GM23338 (cell line): ENCODE measurements at regions not wholly inside any gene's neighbourhood (a gene's known extent, or its start where the extent isn't known, plus 50 kb on each side); places are given as distances from the start of the nearest gene placed in this dataset.

Experiments used
- ATAC-seq: fragments of 200-7000 bp; cut with Tn5 transposase; 3 replicates; pipeline ENCODE4 v1.9.1; 2020
- DNase-seq: peaks from one replicate; pipeline ENCODE4 v3.0.0-alpha.2; 2015; ENCODE audit warnings: low spot score
- H2AFZ ChIP-seq: fragments of 200-600 bp; sonication (generic); 2 replicates; pipeline ENCODE4 v1.8.0; 2016; ENCODE audit warnings: antibody characterized with exemption, mild to moderate bottlenecking, moderate library complexity
- H3F3A ChIP-seq: fragments of 200-600 bp; sonication (generic); replicated peaks from 2 replicates; pipeline ENCODE4 v1.8.0; 2017; ENCODE audit warnings: antibody characterized with exemption, mixed run types, low read depth
- H3K27ac ChIP-seq: fragments of 200-600 bp; sonication (generic); 2 replicates; pipeline ENCODE4 v1.6.1; 2016; ENCODE audit warnings: low read depth
- H3K27me3 ChIP-seq: fragments of 200-600 bp; sonication (generic); 2 replicates; pipeline ENCODE4 v1.8.0; 2016; ENCODE audit warnings: mild to moderate bottlenecking, mixed run types, moderate library complexity; ENCODE audit not compliant: insufficient read depth
- H3K36me3 ChIP-seq: fragments of 200-600 bp; sonication (generic); 2 replicates; pipeline ENCODE4 v1.8.0; 2016; ENCODE audit warnings: mild to moderate bottlenecking; ENCODE audit not compliant: insufficient read depth
- H3K4me1 ChIP-seq: fragments of 200-600 bp; sonication (generic); 2 replicates; pipeline ENCODE4 v1.8.0; 2016; ENCODE audit warnings: mild to moderate bottlenecking, moderate library complexity; ENCODE audit not compliant: insufficient read depth
- H3K4me2 ChIP-seq: fragments of 200-600 bp; sonication (generic); 2 replicates; pipeline ENCODE4 v1.7.1; 2017; ENCODE audit warnings: mixed run types
- H3K4me3 ChIP-seq: fragments of 200-600 bp; sonication (generic); 2 replicates; pipeline ENCODE4 v1.6.1; 2016; ENCODE audit warnings: mixed run types
- H3K79me2 ChIP-seq: fragments of 200-600 bp; sonication (generic); replicated peaks from 2 replicates; pipeline ENCODE4 v1.8.0; 2017; ENCODE audit warnings: mild to moderate bottlenecking; ENCODE audit not compliant: insufficient read depth
- H3K9me2 ChIP-seq: fragments of 200-600 bp; sonication (generic); 2 replicates; pipeline ENCODE4 v1.8.0; 2017; ENCODE audit not compliant: insufficient read depth
- H4K20me1 ChIP-seq: fragments of 200-600 bp; sonication (generic); replicated peaks from 2 replicates; pipeline ENCODE4 v1.8.0; 2017; ENCODE audit warnings: mild to moderate bottlenecking; ENCODE audit not compliant: insufficient read depth
- H3K27ac Mint-ChIP-seq: 2 replicates; pipeline ENCODE4 v1.8.0; 2020; ENCODE audit warnings: inconsistent platforms, mild to moderate bottlenecking, moderate library complexity, mixed read lengths
- H3K27me3 Mint-ChIP-seq: 3 replicates; pipeline ENCODE4 v1.8.0; 2022; ENCODE audit warnings: low read depth, mild to moderate bottlenecking, moderate library complexity, mixed read lengths, inconsistent platforms; ENCODE audit not compliant: insufficient read depth, poor library complexity
- H3K36me3 Mint-ChIP-seq: 3 replicates; pipeline ENCODE4 v1.8.0; 2021; ENCODE audit warnings: low read depth, mild to moderate bottlenecking, inconsistent platforms, moderate library complexity, mixed read lengths
- H3K4me1 Mint-ChIP-seq: 3 replicates; pipeline ENCODE4 v1.8.0; 2020; ENCODE audit warnings: mild to moderate bottlenecking, inconsistent platforms, mixed read lengths
- H3K4me3 Mint-ChIP-seq: 3 replicates; pipeline ENCODE4 v1.8.0; 2021; ENCODE audit warnings: moderate library complexity, mild to moderate bottlenecking, inconsistent platforms, mixed read lengths
- H3K9me3 Mint-ChIP-seq: 3 replicates; pipeline ENCODE4 v1.8.0; 2020; ENCODE audit warnings: moderate library complexity, mild to moderate bottlenecking, inconsistent platforms, mixed read lengths
- CREB1 ChIP-seq: fragments of 250-450 bp; sonication (Bioruptor Pico); IDR thresholded peaks from 2 replicates; pipeline ENCODE4 v1.5.0; 2020; ENCODE audit warnings: low read depth, mild to moderate bottlenecking, moderate library complexity
- EZH2 ChIP-seq: fragments of 200-600 bp; sonication (generic); IDR thresholded peaks from one replicate; pipeline ENCODE4 v1.8.0; 2017; ENCODE audit warnings: antibody characterized with exemption, mild to moderate bottlenecking, low read depth; ENCODE audit not compliant: unreplicated experiment
- EZH2phosphoT487 ChIP-seq: fragments of 200-600 bp; sonication (generic); IDR thresholded peaks from one replicate; pipeline ENCODE4 v1.8.1; 2018; ENCODE audit warnings: antibody characterized with exemption; ENCODE audit not compliant: unreplicated experiment
- JUNB ChIP-seq: IDR thresholded peaks from one replicate; pipeline ENCODE4 v1.6.1; 2016; ENCODE audit warnings: antibody characterized with exemption; ENCODE audit not compliant: unreplicated experiment
- NANOG ChIP-seq: IDR thresholded peaks from 2 replicates; pipeline ENCODE4 v1.6.1; 2016; ENCODE audit warnings: antibody characterized with exemption, borderline replicate concordance
- POLR2AphosphoS5 ChIP-seq: IDR thresholded peaks from 2 replicates; pipeline ENCODE4 v1.6.1; 2016; ENCODE audit warnings: antibody characterized with exemption, low read depth
- ZNF114 ChIP-seq: fragments of 250-450 bp; sonication (Bioruptor Pico); IDR thresholded peaks from 2 replicates; pipeline ENCODE4 v1.5.0; 2020; ENCODE audit warnings: mild to moderate bottlenecking, moderate library complexity
- TF ChIP-seq, protein P1 (sequence below), 2 experiments: fragments of 200-600 bp in 1 of 2; sonication (generic) in 1 of 2; conservative IDR thresholded peaks; 2 replicates each; pipeline versions ENCODE4 v1.5.1 to v1.6.1; 2016 to 2017; ENCODE audit warnings: antibody characterized with exemption in 2 of 2, low read depth in 2 of 2, mild to moderate bottlenecking in 2 of 2, moderate library complexity in 1 of 2
- TF ChIP-seq, protein P2 (sequence below): fragments of 250-450 bp; sonication (Bioruptor Pico); IDR thresholded peaks from 2 replicates; pipeline ENCODE4 v1.5.0; 2020; ENCODE audit warnings: mild to moderate bottlenecking, moderate library complexity
- TF ChIP-seq, protein P3 (sequence below): IDR thresholded peaks from 2 replicates; pipeline ENCODE4 v1.6.1; 2016; ENCODE audit warnings: antibody characterized with exemption
- TF ChIP-seq, protein P4 (sequence below): IDR thresholded peaks from one replicate; pipeline ENCODE4 v1.6.1; 2018; ENCODE audit warnings: antibody characterized with exemption; ENCODE audit not compliant: unreplicated experiment

DNA sequence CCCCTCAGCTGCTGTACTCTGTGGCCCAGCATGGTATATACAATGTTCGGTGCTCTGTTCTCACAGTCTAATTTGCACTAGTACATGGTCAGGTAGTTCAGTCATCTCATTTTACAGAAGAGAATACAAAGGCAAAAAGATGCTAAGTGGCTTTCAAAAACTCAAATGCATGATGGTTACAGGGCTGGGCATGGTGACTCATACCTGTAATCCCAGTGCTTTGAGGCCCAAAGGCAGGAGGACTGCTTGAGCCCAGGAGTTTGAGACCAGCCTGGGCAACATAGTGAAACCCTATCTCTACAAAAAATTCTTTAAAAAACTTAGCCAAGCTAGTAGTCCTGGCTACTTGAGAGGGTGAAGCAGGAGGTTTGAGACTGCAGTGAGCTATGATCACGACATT lies 210.5 kb upstream of the KIT start:
- Mint-ChIP-seq H3K27ac (no peak overlapping the region), H3K9me3 (peaks cover 36% of the 10 kb centered on the region), H3K4me3 (no peak overlapping the region), H3K4me1 (no peaks in the 10 kb centered on the region), H3K36me3 (peaks cover 17% of the 10 kb centered on the region; the same call in 2 of the 3 replicates), H3K27me3 (peaks cover 2% of the 10 kb centered on the region)
- H3K36me3 ChIP-seq: no peaks in the 10 kb centered on the region
- ATAC-seq (no peak), DNase-seq (no peak)
- no peaks in the 10 kb centered on the region for H3K79me2 ChIP-seq
- no peak overlapping the region for H3K27ac ChIP-seq
- no peak overlapping the region for H3K4me3 ChIP-seq
- no peaks in the 10 kb centered on the region for H3K4me1 ChIP-seq
- H2AFZ ChIP-seq: no peak overlapping the region
- no peak overlapping the region for H3K4me2 ChIP-seq
- no peaks in the 10 kb centered on the region for H3F3A ChIP-seq
- H4K20me1 ChIP-seq: no peaks in the 10 kb centered on the region
- H3K27me3 ChIP-seq: no peaks in the 10 kb centered on the region
- H3K9me2 ChIP-seq: no peaks in the 10 kb centered on the region; the same call in 1 of the 2 replicates
- TF ChIP-seq EZH2phosphoT487 (no peak), POLR2AphosphoS5 (no peak), CREB1 (no peak), EZH2 (no peak), NANOG (no peak), ZNF114 (CRISPR knock-in tag) (no peak), JUNB (no peak)
- TF ChIP-seq, protein P1, sequence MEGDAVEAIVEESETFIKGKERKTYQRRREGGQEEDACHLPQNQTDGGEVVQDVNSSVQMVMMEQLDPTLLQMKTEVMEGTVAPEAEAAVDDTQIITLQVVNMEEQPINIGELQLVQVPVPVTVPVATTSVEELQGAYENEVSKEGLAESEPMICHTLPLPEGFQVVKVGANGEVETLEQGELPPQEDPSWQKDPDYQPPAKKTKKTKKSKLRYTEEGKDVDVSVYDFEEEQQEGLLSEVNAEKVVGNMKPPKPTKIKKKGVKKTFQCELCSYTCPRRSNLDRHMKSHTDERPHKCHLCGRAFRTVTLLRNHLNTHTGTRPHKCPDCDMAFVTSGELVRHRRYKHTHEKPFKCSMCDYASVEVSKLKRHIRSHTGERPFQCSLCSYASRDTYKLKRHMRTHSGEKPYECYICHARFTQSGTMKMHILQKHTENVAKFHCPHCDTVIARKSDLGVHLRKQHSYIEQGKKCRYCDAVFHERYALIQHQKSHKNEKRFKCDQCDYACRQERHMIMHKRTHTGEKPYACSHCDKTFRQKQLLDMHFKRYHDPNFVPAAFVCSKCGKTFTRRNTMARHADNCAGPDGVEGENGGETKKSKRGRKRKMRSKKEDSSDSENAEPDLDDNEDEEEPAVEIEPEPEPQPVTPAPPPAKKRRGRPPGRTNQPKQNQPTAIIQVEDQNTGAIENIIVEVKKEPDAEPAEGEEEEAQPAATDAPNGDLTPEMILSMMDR (conservative IDR thresholded peaks at IDR 0.05; ENCODE audit: low read depth in 2 of 2): no peak
- TF ChIP-seq, protein P2, sequence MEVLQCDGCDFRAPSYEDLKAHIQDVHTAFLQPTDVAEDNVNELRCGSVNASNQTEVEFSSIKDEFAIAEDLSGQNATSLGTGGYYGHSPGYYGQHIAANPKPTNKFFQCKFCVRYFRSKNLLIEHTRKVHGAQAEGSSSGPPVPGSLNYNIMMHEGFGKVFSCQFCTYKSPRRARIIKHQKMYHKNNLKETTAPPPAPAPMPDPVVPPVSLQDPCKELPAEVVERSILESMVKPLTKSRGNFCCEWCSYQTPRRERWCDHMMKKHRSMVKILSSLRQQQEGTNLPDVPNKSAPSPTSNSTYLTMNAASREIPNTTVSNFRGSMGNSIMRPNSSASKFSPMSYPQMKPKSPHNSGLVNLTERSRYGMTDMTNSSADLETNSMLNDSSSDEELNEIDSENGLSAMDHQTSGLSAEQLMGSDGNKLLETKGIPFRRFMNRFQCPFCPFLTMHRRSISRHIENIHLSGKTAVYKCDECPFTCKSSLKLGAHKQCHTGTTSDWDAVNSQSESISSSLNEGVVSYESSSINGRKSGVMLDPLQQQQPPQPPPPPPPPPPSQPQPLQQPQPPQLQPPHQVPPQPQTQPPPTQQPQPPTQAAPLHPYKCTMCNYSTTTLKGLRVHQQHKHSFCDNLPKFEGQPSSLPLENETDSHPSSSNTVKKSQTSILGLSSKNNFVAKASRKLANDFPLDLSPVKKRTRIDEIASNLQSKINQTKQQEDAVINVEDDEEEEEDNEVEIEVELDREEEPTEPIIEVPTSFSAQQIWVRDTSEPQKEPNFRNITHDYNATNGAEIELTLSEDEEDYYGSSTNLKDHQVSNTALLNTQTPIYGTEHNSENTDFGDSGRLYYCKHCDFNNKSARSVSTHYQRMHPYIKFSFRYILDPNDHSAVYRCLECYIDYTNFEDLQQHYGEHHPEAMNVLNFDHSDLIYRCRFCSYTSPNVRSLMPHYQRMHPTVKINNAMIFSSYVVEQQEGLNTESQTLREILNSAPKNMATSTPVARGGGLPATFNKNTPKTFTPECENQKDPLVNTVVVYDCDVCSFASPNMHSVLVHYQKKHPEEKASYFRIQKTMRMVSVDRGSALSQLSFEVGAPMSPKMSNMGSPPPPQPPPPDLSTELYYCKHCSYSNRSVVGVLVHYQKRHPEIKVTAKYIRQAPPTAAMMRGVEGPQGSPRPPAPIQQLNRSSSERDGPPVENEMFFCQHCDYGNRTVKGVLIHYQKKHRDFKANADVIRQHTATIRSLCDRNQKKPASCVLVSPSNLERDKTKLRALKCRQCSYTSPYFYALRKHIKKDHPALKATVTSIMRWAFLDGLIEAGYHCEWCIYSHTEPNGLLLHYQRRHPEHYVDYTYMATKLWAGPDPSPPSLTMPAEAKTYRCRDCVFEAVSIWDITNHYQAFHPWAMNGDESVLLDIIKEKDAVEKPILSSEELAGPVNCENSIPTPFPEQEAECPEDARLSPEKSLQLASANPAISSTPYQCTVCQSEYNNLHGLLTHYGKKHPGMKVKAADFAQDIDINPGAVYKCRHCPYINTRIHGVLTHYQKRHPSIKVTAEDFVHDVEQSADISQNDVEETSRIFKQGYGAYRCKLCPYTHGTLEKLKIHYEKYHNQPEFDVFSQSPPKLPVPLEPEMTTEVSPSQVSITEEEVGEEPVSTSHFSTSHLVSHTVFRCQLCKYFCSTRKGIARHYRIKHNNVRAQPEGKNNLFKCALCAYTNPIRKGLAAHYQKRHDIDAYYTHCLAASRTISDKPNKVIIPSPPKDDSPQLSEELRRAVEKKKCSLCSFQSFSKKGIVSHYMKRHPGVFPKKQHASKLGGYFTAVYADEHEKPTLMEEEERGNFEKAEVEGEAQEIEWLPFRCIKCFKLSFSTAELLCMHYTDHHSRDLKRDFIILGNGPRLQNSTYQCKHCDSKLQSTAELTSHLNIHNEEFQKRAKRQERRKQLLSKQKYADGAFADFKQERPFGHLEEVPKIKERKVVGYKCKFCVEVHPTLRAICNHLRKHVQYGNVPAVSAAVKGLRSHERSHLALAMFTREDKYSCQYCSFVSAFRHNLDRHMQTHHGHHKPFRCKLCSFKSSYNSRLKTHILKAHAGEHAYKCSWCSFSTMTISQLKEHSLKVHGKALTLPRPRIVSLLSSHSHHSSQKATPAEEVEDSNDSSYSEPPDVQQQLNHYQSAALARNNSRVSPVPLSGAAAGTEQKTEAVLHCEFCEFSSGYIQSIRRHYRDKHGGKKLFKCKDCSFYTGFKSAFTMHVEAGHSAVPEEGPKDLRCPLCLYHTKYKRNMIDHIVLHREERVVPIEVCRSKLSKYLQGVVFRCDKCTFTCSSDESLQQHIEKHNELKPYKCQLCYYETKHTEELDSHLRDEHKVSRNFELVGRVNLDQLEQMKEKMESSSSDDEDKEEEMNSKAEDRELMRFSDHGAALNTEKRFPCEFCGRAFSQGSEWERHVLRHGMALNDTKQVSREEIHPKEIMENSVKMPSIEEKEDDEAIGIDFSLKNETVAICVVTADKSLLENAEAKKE (CRISPR knock-in tag): no peak
- TF ChIP-seq, protein P3, sequence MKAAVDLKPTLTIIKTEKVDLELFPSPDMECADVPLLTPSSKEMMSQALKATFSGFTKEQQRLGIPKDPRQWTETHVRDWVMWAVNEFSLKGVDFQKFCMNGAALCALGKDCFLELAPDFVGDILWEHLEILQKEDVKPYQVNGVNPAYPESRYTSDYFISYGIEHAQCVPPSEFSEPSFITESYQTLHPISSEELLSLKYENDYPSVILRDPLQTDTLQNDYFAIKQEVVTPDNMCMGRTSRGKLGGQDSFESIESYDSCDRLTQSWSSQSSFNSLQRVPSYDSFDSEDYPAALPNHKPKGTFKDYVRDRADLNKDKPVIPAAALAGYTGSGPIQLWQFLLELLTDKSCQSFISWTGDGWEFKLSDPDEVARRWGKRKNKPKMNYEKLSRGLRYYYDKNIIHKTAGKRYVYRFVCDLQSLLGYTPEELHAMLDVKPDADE: no peak
- TF ChIP-seq, protein P4, sequence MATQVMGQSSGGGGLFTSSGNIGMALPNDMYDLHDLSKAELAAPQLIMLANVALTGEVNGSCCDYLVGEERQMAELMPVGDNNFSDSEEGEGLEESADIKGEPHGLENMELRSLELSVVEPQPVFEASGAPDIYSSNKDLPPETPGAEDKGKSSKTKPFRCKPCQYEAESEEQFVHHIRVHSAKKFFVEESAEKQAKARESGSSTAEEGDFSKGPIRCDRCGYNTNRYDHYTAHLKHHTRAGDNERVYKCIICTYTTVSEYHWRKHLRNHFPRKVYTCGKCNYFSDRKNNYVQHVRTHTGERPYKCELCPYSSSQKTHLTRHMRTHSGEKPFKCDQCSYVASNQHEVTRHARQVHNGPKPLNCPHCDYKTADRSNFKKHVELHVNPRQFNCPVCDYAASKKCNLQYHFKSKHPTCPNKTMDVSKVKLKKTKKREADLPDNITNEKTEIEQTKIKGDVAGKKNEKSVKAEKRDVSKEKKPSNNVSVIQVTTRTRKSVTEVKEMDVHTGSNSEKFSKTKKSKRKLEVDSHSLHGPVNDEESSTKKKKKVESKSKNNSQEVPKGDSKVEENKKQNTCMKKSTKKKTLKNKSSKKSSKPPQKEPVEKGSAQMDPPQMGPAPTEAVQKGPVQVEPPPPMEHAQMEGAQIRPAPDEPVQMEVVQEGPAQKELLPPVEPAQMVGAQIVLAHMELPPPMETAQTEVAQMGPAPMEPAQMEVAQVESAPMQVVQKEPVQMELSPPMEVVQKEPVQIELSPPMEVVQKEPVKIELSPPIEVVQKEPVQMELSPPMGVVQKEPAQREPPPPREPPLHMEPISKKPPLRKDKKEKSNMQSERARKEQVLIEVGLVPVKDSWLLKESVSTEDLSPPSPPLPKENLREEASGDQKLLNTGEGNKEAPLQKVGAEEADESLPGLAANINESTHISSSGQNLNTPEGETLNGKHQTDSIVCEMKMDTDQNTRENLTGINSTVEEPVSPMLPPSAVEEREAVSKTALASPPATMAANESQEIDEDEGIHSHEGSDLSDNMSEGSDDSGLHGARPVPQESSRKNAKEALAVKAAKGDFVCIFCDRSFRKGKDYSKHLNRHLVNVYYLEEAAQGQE: no peak
